ENCODE measurements at regions not wholly inside any gene's neighbourhood (a gene's known extent, or its start where the extent isn't known, plus 50 kb on each side); places are given as distances from the start of the nearest gene placed in this dataset.

DNA sequence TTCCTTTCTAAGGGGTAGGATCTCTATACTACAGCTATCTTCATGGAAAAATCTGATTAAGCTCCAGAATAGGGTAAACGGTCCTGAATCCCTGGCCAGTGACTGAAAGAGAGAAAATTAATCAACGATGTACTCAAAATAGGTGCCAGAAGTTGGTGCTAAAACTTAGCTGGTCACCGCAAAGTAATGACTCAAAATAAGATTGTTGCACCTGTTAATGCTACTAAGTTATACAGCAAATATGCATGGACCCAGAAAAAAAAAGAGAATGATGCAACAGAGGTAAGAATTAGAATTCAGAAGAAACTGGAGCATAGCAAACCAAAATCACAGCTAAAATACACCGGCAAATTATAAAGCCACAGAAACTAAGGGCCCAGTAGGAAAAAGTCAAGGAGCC is 239.7 kb upstream of the FAM241A start:
- TF ChIP-seq, protein P1, sequence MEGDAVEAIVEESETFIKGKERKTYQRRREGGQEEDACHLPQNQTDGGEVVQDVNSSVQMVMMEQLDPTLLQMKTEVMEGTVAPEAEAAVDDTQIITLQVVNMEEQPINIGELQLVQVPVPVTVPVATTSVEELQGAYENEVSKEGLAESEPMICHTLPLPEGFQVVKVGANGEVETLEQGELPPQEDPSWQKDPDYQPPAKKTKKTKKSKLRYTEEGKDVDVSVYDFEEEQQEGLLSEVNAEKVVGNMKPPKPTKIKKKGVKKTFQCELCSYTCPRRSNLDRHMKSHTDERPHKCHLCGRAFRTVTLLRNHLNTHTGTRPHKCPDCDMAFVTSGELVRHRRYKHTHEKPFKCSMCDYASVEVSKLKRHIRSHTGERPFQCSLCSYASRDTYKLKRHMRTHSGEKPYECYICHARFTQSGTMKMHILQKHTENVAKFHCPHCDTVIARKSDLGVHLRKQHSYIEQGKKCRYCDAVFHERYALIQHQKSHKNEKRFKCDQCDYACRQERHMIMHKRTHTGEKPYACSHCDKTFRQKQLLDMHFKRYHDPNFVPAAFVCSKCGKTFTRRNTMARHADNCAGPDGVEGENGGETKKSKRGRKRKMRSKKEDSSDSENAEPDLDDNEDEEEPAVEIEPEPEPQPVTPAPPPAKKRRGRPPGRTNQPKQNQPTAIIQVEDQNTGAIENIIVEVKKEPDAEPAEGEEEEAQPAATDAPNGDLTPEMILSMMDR (IDR thresholded peaks at IDR 0.05), result no peak
- no peak for TF ChIP-seq POLR2A (IDR thresholded peaks at IDR 0.05)

Measured in right lobe of liver (tissue), 4 donors.